Liver (tissue), 8 donors: ENCODE measurements at regions not wholly inside any gene's neighbourhood (a gene's known extent, or its start where the extent isn't known, plus 50 kb on each side); places are given as distances from the start of the nearest gene placed in this dataset.

Source experiments
- DNase-seq: peaks from one replicate; pipeline ENCODE4 v3.0.0-alpha.2; 2017; ENCODE audit warnings: low spot score
- H3K27ac ChIP-seq, 2 donors: one replicate each; pipeline ENCODE4 v1.7.0; 2013; ENCODE audit warnings: inconsistent platforms in 2 of 2, low read length in 2 of 2, control low read depth in 1 of 2, low read depth in 1 of 2, mild to moderate bottlenecking in 1 of 2
- H3K27me3 ChIP-seq, 4 donors: one replicate each; pipeline versions ENCODE4 v1.6.1 to v1.7.0; 2013; ENCODE audit warnings: low read length in 3 of 4, inconsistent platforms in 1 of 4, mild to moderate bottlenecking in 1 of 4, moderate library complexity in 1 of 4; ENCODE audit not compliant: control insufficient read depth in 4 of 4, insufficient read depth in 4 of 4
- H3K36me3 ChIP-seq, 4 donors: one replicate each; pipeline versions ENCODE4 v1.6.1 to v1.7.0; 2013; ENCODE audit warnings: low read length in 3 of 4, mild to moderate bottlenecking in 3 of 4, low read depth in 1 of 4, moderate library complexity in 1 of 4; ENCODE audit not compliant: control insufficient read depth in 4 of 4, insufficient read depth in 3 of 4
- H3K4me1 ChIP-seq, 4 donors: one replicate each; pipeline versions ENCODE4 v1.6.1 to v1.7.0; 2013; ENCODE audit warnings: low read length in 3 of 4, mild to moderate bottlenecking in 3 of 4, moderate library complexity in 1 of 4; ENCODE audit not compliant: control insufficient read depth in 4 of 4, insufficient read depth in 4 of 4
- H3K4me3 ChIP-seq, 3 donors: one replicate each; pipeline versions ENCODE4 v1.6.1 to v1.7.0; 2013; ENCODE audit warnings: low read length in 3 of 3, control low read depth in 1 of 3, low read depth in 1 of 3, mild to moderate bottlenecking in 1 of 3
- H3K9ac ChIP-seq, 2 donors: one replicate each; pipeline ENCODE4 v1.7.0; 2013; ENCODE audit warnings: low read length in 2 of 2, mild to moderate bottlenecking in 2 of 2, moderate library complexity in 2 of 2, control low read depth in 1 of 2, low read depth in 1 of 2
- H3K9me3 ChIP-seq, 4 donors: one replicate each; pipeline versions ENCODE4 v1.6.1 to v1.7.0; 2013; ENCODE audit warnings: low read length in 3 of 4; ENCODE audit not compliant: control insufficient read depth in 4 of 4
- CTCF ChIP-seq: fragments of 150-350 bp; IDR thresholded peaks from 2 replicates; pipeline ENCODE4 v1.5.1; 2017; ENCODE audit warnings: improper control_type of control experiment, low read depth, low read length; ENCODE audit not compliant: missing input control
- EGR1 ChIP-seq, 2 donors: IDR thresholded peaks; 2 replicates each; pipeline ENCODE4 v1.6.1; 2016 to 2018; ENCODE audit warnings: antibody characterized with exemption in 2 of 2, low read depth in 2 of 2
- GABPA ChIP-seq, 2 donors: IDR thresholded peaks in 1 of 2; conservative IDR thresholded peaks in 1 of 2; 2 replicates each; pipeline ENCODE4 v1.6.1; 2016; ENCODE audit warnings: antibody characterized with exemption in 2 of 2, mild to moderate bottlenecking in 1 of 2, moderate library complexity in 1 of 2
- JUND ChIP-seq, 2 donors: IDR thresholded peaks; 2 replicates each; pipeline ENCODE4 v1.6.1; 2016; ENCODE audit warnings: antibody characterized with exemption in 2 of 2
- MAX ChIP-seq: IDR thresholded peaks from 2 replicates; pipeline ENCODE4 v1.6.1; 2016; ENCODE audit warnings: antibody characterized with exemption
- NR2F2 ChIP-seq: IDR thresholded peaks from 2 replicates; pipeline ENCODE4 v1.6.1; 2016; ENCODE audit warnings: antibody characterized with exemption
- ZBTB33 ChIP-seq: IDR thresholded peaks from 2 replicates; pipeline ENCODE4 v1.6.1; 2016; ENCODE audit warnings: antibody characterized with exemption
- WGBS: extraction: QIAGEN DNeasy Blood & Tissue Kit; methylation state at CpG from one replicate; pipeline ENCODE4 v1.1.7; 2013; 5-methylcytosine and 5-hydroxymethylcytosine counted together
- donor health status: healthy.
- donor health status: healthy.
- donor health status: healthy.
- donor health status: healthy.
- donor health status: healthy.

- H3K27ac ChIP-seq, result no peak overlapping the region
- no peaks in the 10 kb centered on the region for H3K36me3 ChIP-seq
- no peaks in the 10 kb centered on the region for H3K27me3 ChIP-seq
- no peak for DNase-seq
- 54% methylated on average over 1 of the region's 1 CpG for whole genome bisulfite sequencing
- H3K9ac ChIP-seq, result no peak overlapping the region
- no peak overlapping the region for H3K4me3 ChIP-seq
- no peak for TF ChIP-seq NR2F2
- no peak for TF ChIP-seq GABPA (IDR thresholded peaks at IDR 0.05 in 1 of 2, conservative IDR thresholded peaks at IDR 0.05 in 1 of 2)
- no peak for TF ChIP-seq ZBTB33
- no peak for TF ChIP-seq MAX
- no peak for TF ChIP-seq CTCF
- TF ChIP-seq EGR1 (IDR thresholded peaks at IDR 0.05; ENCODE audit: low read depth in 2 of 2), result no peak
- TF ChIP-seq JUND (IDR thresholded peaks at IDR 0.05), result no peak
- peaks cover 0 to 10% (median 0%) of the 10 kb centered on the region in 4 donors for H3K9me3 ChIP-seq
- H3K4me1 ChIP-seq, result no peaks in the 10 kb centered on the region
Observed at GRCh38 chr2:123303731-123304130, 721.4 kb upstream of the CNTNAP5 start.
